ENCODE measurements at regions not wholly inside any gene's neighbourhood (a gene's known extent, or its start where the extent isn't known, plus 50 kb on each side); places are given as distances from the start of the nearest gene placed in this dataset.
"Not testable (repeated sequence)": the region's sequence is repeated elsewhere in the genome, so short reads cannot be mapped to it uniquely, and the experiment has no call there.

DNA sequence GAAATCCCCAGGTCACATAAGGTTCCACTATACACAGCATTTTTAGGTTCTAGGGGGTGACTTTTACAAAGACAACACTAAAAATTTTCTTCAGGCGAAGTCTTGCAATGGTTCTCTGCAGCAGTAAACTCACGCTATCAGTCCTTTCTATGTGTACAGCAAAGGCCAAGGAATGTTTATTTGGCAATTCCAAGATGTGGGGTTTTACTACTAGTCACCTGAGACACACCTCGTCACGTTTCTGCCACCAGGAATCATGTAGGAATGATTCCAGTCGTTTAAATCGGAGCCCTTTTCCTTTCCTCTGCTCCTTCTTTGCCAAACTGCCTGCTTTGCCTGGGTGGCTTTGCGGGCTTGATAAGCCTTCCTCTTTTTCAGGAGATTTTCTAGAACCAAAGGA, 75.9 kb upstream of the ENPEP start:
- no peak for TF ChIP-seq Cebpa-rat (IDR thresholded peaks at IDR 0.05)
- H4K20me1 ChIP-seq, result no peaks in the 10 kb centered on the region
- H3K4me2 ChIP-seq, result no peak overlapping the region
- no peak overlapping the region for H3K4me3 ChIP-seq
- H3K4me1 ChIP-seq, result no peaks in the 10 kb centered on the region
- H3K27me3 ChIP-seq, result no peaks in the 10 kb centered on the region
- H3K9ac ChIP-seq, result no peak overlapping the region
- no peak overlapping the region for H3K27ac ChIP-seq
- 0 out of 22 replicates have a peak, but pooled peaks cover 0 to 7% (median 0%) of the 10 kb centered on the region in 11 experiments for H3K9me3 ChIP-seq (replicated peaks in 1 of 11)
- no peaks in the 10 kb centered on the region for H3K36me3 ChIP-seq

DNA sequence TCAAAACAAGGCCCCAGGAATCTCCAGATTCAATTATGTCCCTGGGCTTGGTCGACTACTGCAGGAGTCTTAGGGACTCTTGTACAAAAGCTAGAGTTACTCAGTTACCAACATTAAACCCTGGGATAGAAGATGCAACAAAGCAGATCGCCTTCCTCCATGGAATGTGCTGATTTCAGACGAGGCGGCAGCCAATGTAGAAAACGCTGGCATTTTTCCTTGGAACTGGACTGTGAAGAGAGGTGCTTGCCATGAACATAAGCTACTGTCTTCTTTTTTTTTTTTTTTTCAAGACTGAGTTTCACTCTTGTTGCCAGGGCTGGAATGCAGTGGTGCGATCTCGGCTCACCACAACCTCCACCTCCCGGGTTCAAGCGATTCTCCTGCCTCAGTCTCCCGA, 76.9 kb upstream of the ENPEP start:
- not testable (repeated sequence) for H3K4me1 ChIP-seq; H3K27ac ChIP-seq; H3K4me3 ChIP-seq; H4K20me1 ChIP-seq; H3K36me3 ChIP-seq; H3K27me3 ChIP-seq; H3K4me2 ChIP-seq; H3K9ac ChIP-seq; H3K9me3 ChIP-seq (replicated peaks in 1 of 11)

DNA sequence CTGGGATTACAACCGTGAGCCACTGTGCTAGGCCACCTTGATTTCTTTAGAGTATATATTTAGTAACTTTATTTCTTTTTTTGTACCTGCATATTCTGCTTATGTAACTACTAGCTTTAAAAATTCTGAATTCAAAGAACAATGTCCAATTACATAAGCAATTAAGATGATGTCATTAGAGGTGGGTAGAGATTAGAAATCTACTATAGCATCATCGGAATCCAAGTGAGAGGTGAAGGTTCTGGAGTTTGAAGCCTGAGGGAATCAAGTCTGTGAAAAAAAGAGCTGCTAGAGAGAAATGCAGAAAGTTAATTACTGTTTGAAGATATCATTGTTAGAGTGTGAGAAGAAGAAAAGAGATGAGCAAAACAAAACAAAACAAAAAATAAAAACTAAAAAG, 79.0 kb upstream of the ENPEP start:
- H3K27ac ChIP-seq, result no peak overlapping the region
- no peak overlapping the region for H3K9ac ChIP-seq
- no peaks in the 10 kb centered on the region for H3K4me1 ChIP-seq
- TF ChIP-seq Cebpa-rat (IDR thresholded peaks at IDR 0.05), result no peak
- H3K9me3 ChIP-seq (replicated peaks in 1 of 11), result 0 out of 22 replicates have a peak, but pooled peaks cover 0 to 7% (median 0%) of the 10 kb centered on the region in 11 experiments
- H3K27me3 ChIP-seq, result no peaks in the 10 kb centered on the region
- no peak overlapping the region for H3K4me3 ChIP-seq
- H3K36me3 ChIP-seq, result no peaks in the 10 kb centered on the region
- no peaks in the 10 kb centered on the region for H4K20me1 ChIP-seq
- H3K4me2 ChIP-seq, result no peak overlapping the region

DNA sequence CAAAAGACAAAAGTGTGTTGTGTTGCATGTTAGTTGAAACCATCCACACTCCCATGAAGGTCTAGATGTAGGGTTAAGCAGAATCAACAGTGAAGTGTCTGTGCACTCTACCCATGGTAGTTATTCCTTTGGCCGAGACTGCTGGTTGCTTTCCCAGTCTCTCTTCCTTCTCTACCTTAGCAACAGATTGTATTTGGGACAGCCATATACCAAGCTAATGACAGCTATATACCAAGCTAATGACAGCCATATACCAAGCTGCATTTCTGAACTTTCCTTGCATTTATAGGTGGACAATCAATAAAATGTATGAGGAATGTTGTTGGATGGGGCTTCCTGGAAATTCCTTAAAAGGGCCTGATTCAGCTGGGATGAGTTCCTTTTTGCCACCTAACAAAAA, 80.5 kb upstream of the ENPEP start:
- H3K36me3 ChIP-seq, result no peaks in the 10 kb centered on the region
- no peaks in the 10 kb centered on the region for H3K27me3 ChIP-seq
- no peak for TF ChIP-seq Cebpa-rat (IDR thresholded peaks at IDR 0.05)

DNA sequence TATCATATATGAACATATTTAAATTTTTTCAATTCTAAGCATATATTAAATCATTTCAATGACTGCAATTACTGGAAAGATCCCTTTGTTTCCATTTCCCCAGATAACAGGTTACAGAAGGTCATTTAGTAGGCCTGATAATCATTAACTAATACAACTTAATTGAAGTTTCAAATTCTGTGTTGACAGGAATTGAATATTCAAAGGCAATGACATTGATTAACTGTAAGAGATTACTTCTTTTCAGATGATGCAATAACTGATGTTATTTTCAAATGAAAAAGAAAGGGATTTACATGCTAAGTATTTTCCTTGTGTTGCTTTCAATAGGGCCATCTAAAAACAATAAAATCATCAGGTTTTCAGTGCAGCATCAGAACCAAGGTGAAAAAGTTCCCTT, 81.1 kb upstream of the ENPEP start:
- Histone ChIP-seq H3K36me3 (no peaks in the 10 kb centered on the region), H4K20me1 (no peaks in the 10 kb centered on the region)
- no peak for TF ChIP-seq Cebpa-rat (IDR thresholded peaks at IDR 0.05)

More for the DNA sequence above, 80.5 kb upstream of the ENPEP start:
- Histone ChIP-seq H3K9ac (no peak overlapping the region), H3K9me3 (replicated peaks in 1 of 11) (no peaks in the 10 kb centered on the region), H3K27ac (no peak overlapping the region), H3K4me3 (no peak overlapping the region), H3K4me2 (no peak overlapping the region), H4K20me1 (no peaks in the 10 kb centered on the region), H3K4me1 (no peaks in the 10 kb centered on the region)

DNA sequence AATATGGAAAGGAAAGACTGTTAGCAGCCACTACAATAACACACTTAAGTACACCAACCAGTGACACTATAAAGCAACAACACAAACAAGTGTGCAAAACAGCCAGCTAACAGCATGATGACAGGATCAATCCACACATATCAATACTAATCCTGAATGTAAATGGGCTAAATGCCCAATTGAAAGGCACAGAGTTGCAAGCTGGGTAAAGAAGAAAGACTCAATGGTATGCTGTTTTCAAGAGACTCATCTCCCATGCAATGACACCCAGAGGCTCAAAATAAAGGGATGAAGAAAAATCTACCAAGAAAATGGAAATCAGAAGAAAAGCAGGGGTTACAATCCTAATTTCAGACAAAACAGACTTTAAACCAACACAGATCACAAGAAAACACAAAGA, 94.2 kb upstream of the ENPEP start:
- no peak overlapping the region for H3K4me2 ChIP-seq
- H3K27me3 ChIP-seq, result no peaks in the 10 kb centered on the region
- H3K27ac ChIP-seq, result no peak overlapping the region
- H3K4me1 ChIP-seq, result no peaks in the 10 kb centered on the region
- H3K9ac ChIP-seq, result no peak overlapping the region
- peaks cover 22 to 41% (median 27%) of the 10 kb centered on the region in 11 experiments for H3K9me3 ChIP-seq (replicated peaks in 1 of 11)
- no peak overlapping the region for H3K4me3 ChIP-seq
- H4K20me1 ChIP-seq, result no peaks in the 10 kb centered on the region
- no peaks in the 10 kb centered on the region for H3K36me3 ChIP-seq
- TF ChIP-seq Cebpa-rat (IDR thresholded peaks at IDR 0.05), result no peak

More for the DNA sequence above, 81.1 kb upstream of the ENPEP start:
- Histone ChIP-seq H3K9me3 (replicated peaks in 1 of 11) (no peaks in the 10 kb centered on the region), H3K4me3 (no peak overlapping the region), H3K4me1 (no peaks in the 10 kb centered on the region), H3K27me3 (no peaks in the 10 kb centered on the region), H3K9ac (no peak overlapping the region), H3K27ac (no peak overlapping the region), H3K4me2 (no peak overlapping the region)

DNA sequence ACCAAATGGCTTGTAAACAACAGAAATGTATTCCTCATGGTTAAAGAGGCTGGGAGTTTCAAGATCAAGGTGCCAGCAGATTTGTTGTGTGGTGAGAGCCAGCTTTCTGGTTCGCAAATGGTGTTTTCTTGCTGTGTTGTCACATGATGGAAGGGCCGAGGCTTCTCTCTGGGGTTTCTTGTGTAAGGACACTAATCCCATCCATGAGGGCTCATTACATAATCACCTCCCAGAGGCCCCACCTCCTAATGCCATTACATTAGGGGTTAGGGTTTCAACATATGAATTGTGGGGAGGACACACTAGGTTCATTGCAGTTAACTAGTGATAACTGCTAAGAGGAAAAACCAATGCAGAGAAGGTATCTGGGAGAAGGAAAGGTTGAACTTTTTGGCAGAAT, 103.5 kb upstream of the ENPEP start:
- TF ChIP-seq Cebpa-rat (IDR thresholded peaks at IDR 0.05), result no peak
- H4K20me1 ChIP-seq, result no peaks in the 10 kb centered on the region

DNA sequence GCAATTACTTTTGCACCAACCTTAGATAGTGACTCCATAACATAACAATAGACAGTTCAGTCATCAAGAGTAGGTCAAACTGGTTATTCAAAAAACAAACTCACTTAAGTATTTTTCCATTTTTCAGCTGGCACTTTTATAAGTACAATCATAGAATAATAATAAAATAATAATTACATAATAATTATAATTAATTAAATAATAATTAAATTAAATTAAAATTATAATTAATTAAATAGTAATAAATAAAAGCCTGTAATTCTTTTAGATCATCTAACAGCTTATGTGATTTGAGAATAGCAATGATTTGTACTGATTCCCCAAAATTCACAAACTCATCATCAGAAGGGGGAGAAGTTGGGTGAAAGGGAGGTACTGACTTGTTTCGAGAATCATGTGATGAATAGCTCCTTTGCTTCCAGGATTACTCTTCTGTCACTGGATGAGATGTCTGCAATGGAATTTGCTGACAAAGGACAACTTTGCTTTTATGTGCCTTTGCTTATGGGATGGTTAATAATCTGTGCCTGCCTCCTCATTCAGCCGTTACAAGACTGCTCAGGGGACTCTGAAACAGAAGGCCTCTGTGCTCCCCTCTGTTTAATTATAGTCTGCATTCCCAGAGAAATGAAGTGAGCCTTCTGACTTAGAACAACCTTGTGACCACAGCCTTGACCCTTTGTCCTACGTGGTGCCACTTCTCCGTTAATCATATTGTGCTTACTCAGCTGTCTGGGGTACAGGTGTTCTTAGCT, 104.8 kb upstream of the ENPEP start:
- H3K4me1 ChIP-seq, result no peaks in the 10 kb centered on the region
- H3K36me3 ChIP-seq, result no peaks in the 10 kb centered on the region
- no peak for TF ChIP-seq Cebpa-rat (IDR thresholded peaks at IDR 0.05)

More for the DNA sequence above, 103.5 kb upstream of the ENPEP start:
- H3K27ac ChIP-seq, result no peak overlapping the region
- no peaks in the 10 kb centered on the region for H3K4me1 ChIP-seq
- H3K4me3 ChIP-seq, result no peak overlapping the region
- H3K27me3 ChIP-seq, result no peaks in the 10 kb centered on the region
- H3K36me3 ChIP-seq, result no peaks in the 10 kb centered on the region
- no peak overlapping the region for H3K9ac ChIP-seq
- 0 out of 22 replicates have a peak, but pooled peaks cover 0 to 5% (median 0%) of the 10 kb centered on the region in 11 experiments for H3K9me3 ChIP-seq (replicated peaks in 1 of 11)
- no peak overlapping the region for H3K4me2 ChIP-seq

DNA sequence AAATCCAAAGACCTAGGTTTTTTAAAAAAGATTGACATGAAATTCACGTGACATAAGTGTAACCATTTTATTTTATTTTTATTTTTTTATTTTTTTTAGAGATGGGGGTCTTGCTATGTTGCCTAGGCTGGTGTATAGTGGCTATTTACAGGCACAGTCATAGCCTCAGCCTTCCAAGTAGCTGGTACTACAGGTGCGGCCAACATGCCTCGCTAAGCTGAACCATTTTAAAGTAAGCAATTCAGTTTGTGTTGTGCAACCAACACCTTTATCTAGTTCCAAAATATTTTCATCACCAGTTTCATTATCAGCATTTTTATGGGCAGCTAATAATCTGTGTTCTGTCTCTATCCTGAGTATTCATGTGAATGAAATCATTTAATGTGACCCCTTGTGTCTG, 107.5 kb upstream of the ENPEP start:
- Histone ChIP-seq H3K9me3 (replicated peaks in 1 of 11) (peaks cover 0 to 9% (median 0%) of the 10 kb centered on the region in 11 experiments; a peak in 1 of 22 replicates), H3K4me2 (no peak overlapping the region), H3K4me1 (no peaks in the 10 kb centered on the region), H4K20me1 (no peaks in the 10 kb centered on the region), H3K9ac (no peak overlapping the region), H3K36me3 (no peaks in the 10 kb centered on the region), H3K27ac (no peak overlapping the region), H3K4me3 (no peak overlapping the region), H3K27me3 (peaks cover 0 to 13% (median 0%) of the 10 kb centered on the region in 11 experiments; a peak in 2 of 22 replicates)
- TF ChIP-seq Cebpa-rat (IDR thresholded peaks at IDR 0.05), result no peak

More for the DNA sequence above, 104.8 kb upstream of the ENPEP start:
- no peak overlapping the region for H3K4me2 ChIP-seq
- no peak overlapping the region for H3K4me3 ChIP-seq
- H3K27me3 ChIP-seq, result no peaks in the 10 kb centered on the region
- no peak overlapping the region for H3K27ac ChIP-seq
- no peak overlapping the region for H3K9ac ChIP-seq
- H3K9me3 ChIP-seq (replicated peaks in 1 of 11), result peaks cover 0 to 9% (median 0%) of the 10 kb centered on the region in 11 experiments; a peak in 1 of 22 replicates
- H4K20me1 ChIP-seq, result no peaks in the 10 kb centered on the region

DNA sequence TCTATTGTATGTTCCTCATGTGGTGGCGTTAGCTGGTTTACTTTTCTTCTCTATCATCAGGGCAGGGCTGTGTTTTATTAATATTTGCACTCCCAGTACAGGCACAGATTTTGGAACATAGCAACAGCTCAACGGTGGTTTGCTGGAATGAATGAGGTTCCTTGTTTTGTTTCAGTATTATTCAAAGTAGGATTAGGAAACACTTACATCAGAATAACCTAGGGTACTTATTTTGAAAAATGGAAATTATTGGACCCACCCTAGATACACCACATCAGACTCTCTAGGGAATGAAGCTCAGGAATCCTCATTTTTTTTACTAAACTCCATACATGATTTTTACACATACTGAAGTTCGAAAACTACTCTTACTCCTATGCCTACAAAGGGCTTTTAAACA, 108.8 kb upstream of the ENPEP start:
- H3K4me3 ChIP-seq, result no peak overlapping the region
- peaks cover 0 to 9% (median 0%) of the 10 kb centered on the region in 11 experiments; a peak in 1 of 22 replicates for H3K9me3 ChIP-seq (replicated peaks in 1 of 11)
- peaks cover 0 to 13% (median 0%) of the 10 kb centered on the region in 11 experiments; a peak in 2 of 22 replicates for H3K27me3 ChIP-seq
- no peak overlapping the region for H3K4me2 ChIP-seq
- peaks cover 3 to 11% (median 8%) of the 10 kb centered on the region in 10 experiments; a peak in 19 of 20 replicates for H3K4me1 ChIP-seq
- no peak overlapping the region for H3K27ac ChIP-seq
- H3K9ac ChIP-seq, result no peak overlapping the region
- no peaks in the 10 kb centered on the region for H3K36me3 ChIP-seq
- H4K20me1 ChIP-seq, result no peaks in the 10 kb centered on the region
- TF ChIP-seq Cebpa-rat (IDR thresholded peaks at IDR 0.05), result no peak

All from BLaER1 treated with 17β-estradiol and CSF1 and Interleukin-3, amounts not matched to agents 10 nM and 100 nM (cell line).